ENCODE measurements at regions not wholly inside any gene's neighbourhood (a gene's known extent, or its start where the extent isn't known, plus 50 kb on each side); places are given as distances from the start of the nearest gene placed in this dataset.

GRCh38 chr20:50309764-50310672, 119.4 kb downstream of the CEBPB start:
- no peak for TF ChIP-seq GATA1 (IDR thresholded peaks at IDR 0.05; ENCODE audit: low read depth, low read length)
- no peak for TF ChIP-seq POLR2A (IDR thresholded peaks at IDR 0.05; ENCODE audit: low read length)
- DNase-seq = no peak

GRCh38 chr20:50310673-50311051, 120.0 kb downstream of the CEBPB start:
- no peak for DNase-seq
- TF ChIP-seq POLR2A (IDR thresholded peaks at IDR 0.05; ENCODE audit: low read length) = no peak
- TF ChIP-seq GATA1 (IDR thresholded peaks at IDR 0.05; ENCODE audit: low read depth, low read length) = no peak

- no peak for TF ChIP-seq POLR2A (IDR thresholded peaks at IDR 0.05; ENCODE audit: low read length)
- TF ChIP-seq GATA1 (IDR thresholded peaks at IDR 0.05; ENCODE audit: low read depth, low read length) = no peak
- DNase-seq = no peak
These were observed 120.8 kb downstream of the CEBPB start for GRCh38 chr20:50311308-50312001.

- DNase-seq = no peak
- TF ChIP-seq POLR2A (IDR thresholded peaks at IDR 0.05; ENCODE audit: low read length) (no peak), GATA1 (IDR thresholded peaks at IDR 0.05; ENCODE audit: low read depth, low read length) (no peak)
These were observed 121.5 kb downstream of the CEBPB start for GRCh38 chr20:50312002-50312681.

GRCh38 chr20:50312682-50313521, 122.3 kb downstream of the CEBPB start:
- no peak for TF ChIP-seq GATA1 (IDR thresholded peaks at IDR 0.05; ENCODE audit: low read depth, low read length)
- TF ChIP-seq POLR2A (IDR thresholded peaks at IDR 0.05; ENCODE audit: low read length) = no peak
- DNase-seq = no peak

- TF ChIP-seq GATA1 (IDR thresholded peaks at IDR 0.05; ENCODE audit: low read depth, low read length) = no peak
- no peak for DNase-seq
These were observed 122.8 kb downstream of the CEBPB start for GRCh38 chr20:50313522-50313820.

GRCh38 chr20:50313827-50314677, 123.4 kb downstream of the CEBPB start:
- no peak for DNase-seq
- TF ChIP-seq POLR2A (IDR thresholded peaks at IDR 0.05; ENCODE audit: low read length) (no peak), GATA1 (IDR thresholded peaks at IDR 0.05; ENCODE audit: low read depth, low read length) (no peak)

GRCh38 chr20:50314678-50315335, 124.2 kb downstream of the CEBPB start:
- DNase-seq = no peak

GRCh38 chr20:50315586-50316551, 125.2 kb downstream of the CEBPB start:
- TF ChIP-seq POLR2A (IDR thresholded peaks at IDR 0.05; ENCODE audit: low read length) (no peak), GATA1 (IDR thresholded peaks at IDR 0.05; ENCODE audit: low read depth, low read length) (no peak)
- DNase-seq = no peak

More at GRCh38 chr20:50314678-50315335, 124.2 kb downstream of the CEBPB start:
- no peak for TF ChIP-seq POLR2A (IDR thresholded peaks at IDR 0.05; ENCODE audit: low read length)
- TF ChIP-seq GATA1 (IDR thresholded peaks at IDR 0.05; ENCODE audit: low read depth, low read length) = no peak

- TF ChIP-seq POLR2A (IDR thresholded peaks at IDR 0.05; ENCODE audit: low read length) (no peak), GATA1 (IDR thresholded peaks at IDR 0.05; ENCODE audit: low read depth, low read length) (no peak)
- DNase-seq = no peak
These were observed 126.5 kb downstream of the CEBPB start for GRCh38 chr20:50317116-50317515.

GRCh38 chr20:50317609-50318008, 127.0 kb downstream of the CEBPB start:
- no peak for DNase-seq
- TF ChIP-seq POLR2A (IDR thresholded peaks at IDR 0.05; ENCODE audit: low read length) (no peak), GATA1 (IDR thresholded peaks at IDR 0.05; ENCODE audit: low read depth, low read length) (no peak)
